A549 (cell line): ENCODE measurements at regions not wholly inside any gene's neighbourhood (a gene's known extent, or its start where the extent isn't known, plus 50 kb on each side); places are given as distances from the start of the nearest gene placed in this dataset.

Experiments
- CTCF ChIP-seq: fragments of >200 bp; sonication (Bioruptor Twin); formaldehyde crosslinking; IDR thresholded peaks from 3 replicates; pipeline ENCODE4 v1.5.1; 2016
- HEYL ChIP-seq: fragments of 250-450 bp; sonication (Bioruptor Pico); IDR thresholded peaks from 2 replicates; pipeline ENCODE4 v1.8.0; 2021; ENCODE audit warnings: mild to moderate bottlenecking, moderate library complexity
- JUN ChIP-seq, 2 experiments: fragments of >200 bp; sonication (Bioruptor Twin); formaldehyde crosslinking; IDR thresholded peaks; 2 replicates in 1 of 2; 3 replicates in 1 of 2; pipeline ENCODE4 v1.6.1; 2016 to 2017
- MAX ChIP-seq: IDR thresholded peaks from 2 replicates; pipeline ENCODE4 v1.6.1; 2012
- MAZ ChIP-seq: fragments of 150-350 bp; IDR thresholded peaks from 2 replicates; pipeline ENCODE4 v1.6.1; 2014; ENCODE audit warnings: antibody characterized with exemption, low read depth, low read length, borderline replicate concordance
- MYC ChIP-seq: IDR thresholded peaks from 2 replicates; pipeline ENCODE4 v1.6.1; 2012; ENCODE audit warnings: mild to moderate bottlenecking, inconsistent platforms, low read length, improper control_type of control experiment, borderline replicate concordance
- NFE2L2 ChIP-seq: fragments of 150-350 bp; conservative IDR thresholded peaks from 2 replicates; pipeline ENCODE4 v1.6.1; 2014; ENCODE audit warnings: low read length
- POLR2A ChIP-seq: IDR thresholded peaks from 2 replicates; pipeline ENCODE4 v1.6.1; 2012; ENCODE audit warnings: mild to moderate bottlenecking, low read length
- RAD21 ChIP-seq, 2 experiments: fragments of >200 bp in 1 of 2; sonication (Bioruptor Twin) in 1 of 2; formaldehyde crosslinking in 1 of 2; IDR thresholded peaks in 1 of 2; conservative IDR thresholded peaks in 1 of 2; 2 replicates in 1 of 2; 3 replicates in 1 of 2; pipeline ENCODE4 v1.6.1; 2012 to 2018; ENCODE audit warnings: inconsistent platforms in 1 of 2
- RCOR1 ChIP-seq: fragments of 150-350 bp; IDR thresholded peaks from 2 replicates; pipeline ENCODE4 v1.6.1; 2014; ENCODE audit warnings: antibody characterized with exemption, low read length, low read depth
- ZSCAN20 ChIP-seq: fragments of 250-450 bp; sonication (Bioruptor Pico); IDR thresholded peaks from 2 replicates; pipeline ENCODE4 v1.8.0; 2022; ENCODE audit warnings: mild to moderate bottlenecking, moderate library complexity

- TF ChIP-seq CTCF, result no peak
- no peak for TF ChIP-seq POLR2A
- no peak for TF ChIP-seq RAD21 (conservative IDR thresholded peaks at IDR 0.05 in 1 of 2, IDR thresholded peaks at IDR 0.05 in 1 of 2)
- TF ChIP-seq MAX, result no peak
- no peak for TF ChIP-seq RCOR1
- TF ChIP-seq ZSCAN20 (CRISPR knock-in tag), result no peak
- no peak for TF ChIP-seq JUN (IDR thresholded peaks at IDR 0.05)
- no peak for TF ChIP-seq HEYL (CRISPR knock-in tag)
- no peak for TF ChIP-seq NFE2L2
- no peak for TF ChIP-seq MYC
- no peak for TF ChIP-seq MAZ
These were observed 344.2 kb upstream of the MCTP2 start for GRCh38 chr15:93887151-93887550.
